ENCODE measurements at regions not wholly inside any gene's neighbourhood (a gene's known extent, or its start where the extent isn't known, plus 50 kb on each side); places are given as distances from the start of the nearest gene placed in this dataset.

GRCh38 chr14:97155320-97155719, 358.1 kb downstream of the VRK1 start:
- TF ChIP-seq POLR2A (IDR thresholded peaks at IDR 0.05) (no peak), POLR2AphosphoS5 (IDR thresholded peaks at IDR 0.05) (no peak), CTCF (IDR thresholded peaks at IDR 0.05) (no peak)

All from prostate gland (tissue), 2 donors.